HG03025 (cell line): ENCODE measurements at regions not wholly inside any gene's neighbourhood (a gene's known extent, or its start where the extent isn't known, plus 50 kb on each side); places are given as distances from the start of the nearest gene placed in this dataset.
"Not testable (repeated sequence)": the region's sequence is repeated elsewhere in the genome, so short reads cannot be mapped to it uniquely, and the experiment has no call there.

Source experiments
- ATAC-seq: cut with Tn5 transposase; IDR thresholded peaks from one replicate; pipeline ENCODE4 v1.9.1; 2021; ENCODE audit warnings: mild to moderate bottlenecking, moderate library complexity; ENCODE audit not compliant: unreplicated experiment, low FRiP score

- no peak for ATAC-seq
These were observed 58.2 kb downstream of the TMEM270 start for GRCh38 chr7:73918926-73919693.

GRCh38 chr7:73919694-73920375 lies 58.9 kb downstream of the TMEM270 start:
- no peak for ATAC-seq

GRCh38 chr7:73920406-73921134 lies 59.6 kb downstream of the TMEM270 start:
- no peak for ATAC-seq

DNA sequence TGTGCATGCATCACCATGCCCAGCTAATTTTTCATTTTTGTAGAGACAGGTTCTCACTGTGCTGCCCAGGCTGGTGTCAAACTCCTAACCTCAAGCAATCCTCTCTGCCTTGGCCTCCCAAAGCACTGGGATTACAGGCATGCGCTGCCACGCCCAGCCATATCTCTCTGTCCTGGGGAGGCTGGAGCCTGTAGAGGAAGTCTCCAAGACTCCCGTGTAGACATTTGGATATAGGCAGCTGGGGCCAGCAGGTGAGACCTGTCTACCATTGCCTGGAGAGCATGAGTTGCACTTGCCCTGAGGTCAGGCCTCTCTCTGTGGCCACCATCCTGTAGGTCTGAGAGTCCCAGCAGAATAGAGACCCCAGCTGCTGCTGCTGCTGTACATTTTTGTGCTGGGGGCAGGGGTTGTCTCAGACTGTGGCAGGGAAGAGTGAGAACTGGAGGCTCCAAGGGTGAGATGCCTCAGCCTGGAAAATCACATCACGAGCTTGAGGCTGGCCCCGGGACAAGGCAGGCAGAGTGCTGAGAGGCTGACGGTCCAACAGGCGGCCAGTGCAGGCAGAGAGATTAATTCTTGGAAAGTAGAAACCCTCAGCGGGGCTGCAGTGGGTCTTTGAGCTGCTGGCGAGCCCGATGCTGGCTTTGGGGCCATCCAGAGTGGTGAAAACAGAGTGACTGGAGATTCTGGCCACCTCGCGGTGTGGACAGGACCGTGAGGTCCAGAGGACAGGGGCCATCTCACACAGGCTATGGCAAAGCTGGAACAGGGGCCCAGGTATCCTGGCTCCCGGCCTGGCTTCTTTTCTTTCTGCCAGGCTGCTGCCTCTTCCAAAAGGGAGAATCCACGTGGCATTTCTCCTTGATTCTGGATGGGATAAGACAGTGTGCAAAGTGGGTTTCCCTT lies 60.9 kb downstream of the TMEM270 start:
- ATAC-seq: no peak

DNA sequence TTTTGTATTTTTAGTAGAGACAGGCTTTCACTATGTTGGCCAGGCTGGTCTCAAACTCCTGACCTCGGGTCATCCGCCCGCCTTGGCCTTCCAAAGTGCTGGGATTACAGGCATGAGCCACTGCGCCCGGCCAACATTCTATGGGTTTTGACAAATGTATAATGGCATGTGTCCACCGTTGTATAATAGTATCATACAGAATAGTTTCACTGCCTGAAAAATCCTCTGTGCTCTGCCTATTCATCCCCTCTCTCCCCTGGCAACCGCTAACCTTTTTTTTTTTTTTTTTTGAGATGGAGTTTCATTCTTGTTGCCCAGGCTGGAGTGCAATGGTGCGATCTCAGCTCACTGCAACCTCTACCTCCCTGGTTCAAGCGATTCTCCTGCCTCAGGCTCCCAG lies 67.7 kb downstream of the TMEM270 start:
- ATAC-seq: not testable (repeated sequence)

GRCh38 chr7:73931502-73931901 lies 70.5 kb downstream of the TMEM270 start:
- no peak for ATAC-seq

DNA sequence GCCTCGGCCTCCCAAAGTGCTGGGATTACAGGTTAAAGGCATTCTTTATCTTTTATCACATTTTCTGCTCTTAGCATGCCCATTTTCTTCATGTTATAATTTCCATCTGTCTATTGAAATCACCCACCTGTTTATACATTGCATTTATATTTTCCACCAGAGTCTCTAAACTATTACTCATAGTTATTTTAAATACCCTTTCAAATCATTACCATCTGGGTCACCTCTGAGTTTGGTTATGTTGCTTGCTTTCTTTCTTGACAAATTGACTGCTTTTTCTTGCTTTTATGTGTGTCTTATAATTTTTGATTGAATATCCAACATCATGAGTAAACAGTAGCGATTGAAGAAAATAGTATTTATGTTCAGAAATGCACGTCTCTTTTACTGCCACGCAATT lies 71.4 kb downstream of the TMEM270 start:
- no peak for ATAC-seq

DNA sequence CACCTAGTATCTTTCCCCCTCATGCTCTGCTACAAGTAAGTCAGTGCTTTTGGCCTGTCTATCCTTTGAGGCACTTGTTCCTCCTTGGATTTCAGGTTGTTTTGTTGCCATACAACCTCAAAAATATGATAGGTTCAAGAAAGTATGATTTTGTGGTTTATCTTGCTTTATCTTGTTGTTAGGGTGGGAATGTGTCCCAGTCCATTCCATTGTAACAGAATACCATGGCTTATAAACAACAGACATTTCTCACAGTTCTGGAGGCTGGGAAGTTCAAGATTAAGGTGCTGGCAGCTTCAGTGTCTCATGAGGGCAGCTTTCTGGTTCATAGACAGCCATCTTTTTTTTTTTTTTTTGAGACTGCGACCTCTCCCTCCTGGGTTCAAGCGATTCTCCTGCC lies 72.1 kb downstream of the TMEM270 start:
- ATAC-seq: no peak

DNA sequence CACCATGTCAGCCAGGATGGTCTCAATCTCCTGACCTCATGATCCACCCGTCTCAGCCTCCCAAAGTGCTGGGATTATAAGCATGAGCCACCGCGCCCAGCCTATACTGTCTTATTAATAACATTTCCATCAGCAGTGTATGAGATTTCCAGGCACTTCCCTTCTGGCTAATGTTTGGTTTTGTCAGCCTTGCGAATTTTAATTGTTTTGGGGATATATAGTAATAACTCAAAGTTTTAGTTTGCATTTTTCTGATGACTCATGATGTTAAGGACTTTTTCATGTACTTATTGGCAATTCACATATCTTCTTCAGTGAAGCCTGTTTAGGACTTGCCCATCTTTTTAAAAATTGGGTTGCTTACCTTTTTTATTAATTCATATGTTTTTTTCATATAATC lies 76.0 kb downstream of the TMEM270 start:
- no peak for ATAC-seq

DNA sequence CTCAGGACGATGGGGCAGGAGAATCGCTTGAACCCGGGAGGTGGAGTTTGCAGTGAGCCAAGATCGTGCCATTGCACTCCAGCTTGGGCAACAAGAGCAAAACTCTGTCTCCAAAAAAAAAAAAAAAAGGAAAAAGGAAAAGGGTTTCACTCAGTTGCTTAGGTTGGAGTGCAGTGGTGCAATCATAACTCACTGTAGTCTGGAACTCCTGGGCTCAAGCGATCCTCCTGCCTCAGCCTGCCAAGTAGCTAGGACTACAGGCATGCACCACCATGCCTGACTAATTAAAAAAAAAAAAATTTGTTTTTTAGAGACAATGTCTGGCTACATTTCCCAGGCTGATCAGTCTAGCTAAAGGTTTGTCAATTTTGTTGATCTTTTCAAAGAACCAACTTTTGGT lies 76.7 kb downstream of the TMEM270 start:
- ATAC-seq: not testable (repeated sequence)

- no peak for ATAC-seq
These were observed 78.6 kb downstream of the TMEM270 start for GRCh38 chr7:73939528-73939927.

DNA sequence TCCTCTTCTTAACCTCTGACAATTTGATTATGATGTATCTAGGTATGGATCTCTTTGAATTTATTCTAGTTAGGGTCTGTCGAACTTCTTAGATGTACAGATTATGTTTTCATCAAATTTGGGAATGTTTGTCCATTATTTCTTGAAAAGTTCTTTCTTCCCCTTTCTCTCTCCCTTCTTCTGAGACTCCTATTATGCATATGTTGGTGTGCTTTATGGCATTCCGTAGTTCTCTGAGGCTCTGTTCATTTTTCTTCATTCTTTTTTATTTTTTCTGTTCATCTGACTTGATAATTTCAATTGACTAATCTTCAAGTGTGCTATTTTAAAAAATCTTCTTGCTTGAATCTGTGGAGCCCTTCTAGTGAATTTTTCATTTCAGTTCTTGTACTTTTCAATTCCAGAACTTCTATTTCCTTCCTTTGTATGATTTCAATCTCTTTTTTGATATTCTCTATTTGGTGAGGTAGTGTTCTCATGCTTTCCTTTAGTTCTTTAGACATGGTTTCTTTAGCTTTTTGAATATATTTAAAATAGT lies 79.8 kb downstream of the TMEM270 start:
- ATAC-seq: no peak

DNA sequence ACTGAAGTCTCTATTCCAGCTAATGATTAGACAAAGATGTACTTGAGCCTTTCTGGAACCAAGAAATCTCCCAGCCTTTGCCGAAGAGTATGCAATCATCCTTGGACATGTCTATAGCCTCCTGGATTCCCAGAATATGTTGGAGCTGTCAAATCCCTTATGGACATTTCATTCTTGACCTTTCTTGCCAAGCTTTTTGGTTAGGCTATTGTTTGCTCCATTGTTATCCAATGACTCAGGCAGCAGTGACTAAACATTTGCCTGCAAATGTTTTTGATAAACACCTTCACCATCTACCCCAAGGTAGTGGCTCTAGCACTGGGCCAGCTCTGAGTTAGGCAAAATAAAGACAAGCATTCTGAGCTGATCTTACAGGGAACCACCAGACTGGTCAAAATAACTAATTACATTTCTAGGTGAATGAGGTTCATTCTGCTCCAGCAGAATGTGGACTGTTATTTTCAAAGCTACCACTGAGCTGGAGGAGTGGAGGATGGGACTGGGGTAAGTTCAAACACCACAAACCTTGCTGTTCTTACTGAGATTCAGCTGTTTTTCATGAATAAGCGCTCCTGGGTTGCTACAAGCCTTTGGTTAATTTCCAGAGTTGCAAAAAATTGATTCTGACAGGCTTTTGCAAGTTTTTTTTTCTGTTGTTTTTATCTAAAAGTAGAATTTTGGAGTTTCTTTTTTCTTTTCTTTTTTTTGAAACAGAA lies 81.0 kb downstream of the TMEM270 start:
- ATAC-seq: no peak

- no peak for ATAC-seq
These were observed 83.0 kb upstream of the ELN start for GRCh38 chr7:73945022-73945421.

- ATAC-seq: no peak
These were observed 79.7 kb upstream of the ELN start for GRCh38 chr7:73948287-73948686.

- ATAC-seq: no peak
These were observed 75.7 kb upstream of the ELN start for GRCh38 chr7:73952266-73952665.

DNA sequence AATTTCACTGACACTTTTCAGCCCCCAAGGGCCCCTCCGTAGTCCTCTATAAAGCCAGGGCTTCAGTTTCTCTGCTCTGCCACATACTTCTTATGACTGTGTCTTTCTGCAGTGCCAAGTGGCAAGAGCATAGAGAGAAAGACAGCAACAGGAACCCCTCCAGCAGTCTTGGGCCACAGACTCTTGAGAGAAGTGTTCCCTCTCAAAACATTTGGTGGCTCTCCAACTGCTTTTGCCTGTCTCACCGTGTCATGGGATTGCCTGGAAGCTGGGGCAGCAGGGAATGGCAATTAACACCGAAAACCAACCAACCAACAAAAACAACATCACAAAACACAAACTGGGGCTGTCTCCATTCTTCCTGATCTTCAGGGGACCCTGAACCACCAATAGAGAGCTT lies 73.8 kb upstream of the ELN start:
- ATAC-seq: no peak

DNA sequence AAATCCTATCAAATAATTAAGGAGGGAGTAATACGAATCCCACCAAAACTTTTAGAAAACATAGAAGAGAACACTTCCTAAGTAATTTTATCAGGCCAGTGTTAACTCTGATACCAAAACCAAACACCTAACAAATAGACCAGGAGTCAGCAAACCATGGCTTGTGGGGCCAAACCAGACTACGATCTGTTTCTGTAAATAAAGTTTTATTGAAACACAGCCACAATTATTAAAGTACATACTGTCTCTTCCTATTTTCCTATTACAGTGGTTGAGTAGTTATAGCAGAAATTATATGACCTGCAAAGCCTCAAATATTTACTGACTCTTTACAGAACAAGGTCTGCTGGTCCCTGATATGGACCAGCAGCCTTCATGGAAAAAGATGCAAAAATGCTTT lies 73.1 kb upstream of the ELN start:
- no peak for ATAC-seq

DNA sequence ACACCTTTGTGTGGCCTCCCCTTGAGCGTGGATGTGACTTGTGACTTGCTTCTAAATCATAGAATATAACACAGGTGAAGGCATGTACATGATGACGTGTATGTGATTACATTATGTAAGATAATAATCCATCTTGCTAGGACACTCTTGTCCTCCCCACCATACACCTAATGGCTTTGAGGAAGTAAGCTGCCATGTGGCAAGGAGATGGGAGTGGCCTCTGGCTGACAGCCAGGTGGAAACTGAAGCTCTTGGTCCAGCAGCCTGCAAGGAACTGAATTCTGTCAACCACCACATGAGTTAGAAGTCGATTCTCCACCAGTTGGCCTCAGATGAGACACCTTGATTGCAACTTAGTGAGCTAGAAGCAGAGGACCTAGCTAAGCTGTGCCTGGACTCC lies 67.4 kb upstream of the ELN start:
- ATAC-seq: no peak

DNA sequence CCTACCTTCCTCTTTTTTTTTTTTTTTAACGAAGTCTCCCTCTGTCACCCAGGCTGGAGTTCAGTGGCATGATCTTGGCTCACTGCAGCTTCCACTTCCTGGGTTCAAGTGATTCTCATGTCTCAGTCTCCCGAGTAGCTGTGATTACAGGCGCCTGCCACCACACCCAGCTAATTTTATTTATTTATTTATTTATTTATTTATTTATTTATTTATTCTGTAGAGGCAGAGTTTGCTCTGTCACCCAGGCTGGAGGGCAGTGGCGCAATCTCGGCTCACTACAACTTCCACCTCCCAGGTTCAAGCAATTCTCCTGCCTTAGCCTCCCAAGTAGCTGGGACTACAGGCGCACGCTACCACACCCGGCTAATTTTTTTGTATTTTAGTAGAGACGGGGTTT lies 66.0 kb upstream of the ELN start:
- not testable (repeated sequence) for ATAC-seq
